ENCODE measurements at regions not wholly inside any gene's neighbourhood (a gene's known extent, or its start where the extent isn't known, plus 50 kb on each side); places are given as distances from the start of the nearest gene placed in this dataset.
A peak's percentile ranks its signal among the peaks of the same experiment; 100 is the strongest.
"Not testable (repeated sequence)": the region's sequence is repeated elsewhere in the genome, so short reads cannot be mapped to it uniquely, and the experiment has no call there.

GRCh38 chr2:8110716-8111115, 571.1 kb upstream of the ID2 start:
- no peak for DNase-seq

DNA sequence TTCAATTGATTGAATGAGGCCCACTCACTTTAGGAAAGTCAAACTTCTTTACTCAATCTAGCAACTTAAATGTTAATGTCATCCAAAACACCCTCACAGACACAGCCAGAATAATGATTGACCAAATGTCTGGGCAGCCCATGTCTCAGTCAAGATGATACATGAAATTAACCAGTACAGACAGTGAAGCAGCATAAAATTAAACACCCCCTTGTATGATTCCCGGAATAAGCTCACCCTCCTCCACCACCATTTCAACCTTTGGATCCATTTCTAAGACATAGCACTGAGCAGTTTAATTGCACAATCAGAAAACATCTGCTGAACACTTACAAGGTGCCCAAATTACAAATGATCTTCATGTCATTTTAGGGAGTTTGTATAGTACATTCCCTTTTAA, 570.7 kb upstream of the ID2 start:
- no peak for DNase-seq

GRCh38 chr2:8115456-8115855, 566.4 kb upstream of the ID2 start:
- no peak for DNase-seq

DNA sequence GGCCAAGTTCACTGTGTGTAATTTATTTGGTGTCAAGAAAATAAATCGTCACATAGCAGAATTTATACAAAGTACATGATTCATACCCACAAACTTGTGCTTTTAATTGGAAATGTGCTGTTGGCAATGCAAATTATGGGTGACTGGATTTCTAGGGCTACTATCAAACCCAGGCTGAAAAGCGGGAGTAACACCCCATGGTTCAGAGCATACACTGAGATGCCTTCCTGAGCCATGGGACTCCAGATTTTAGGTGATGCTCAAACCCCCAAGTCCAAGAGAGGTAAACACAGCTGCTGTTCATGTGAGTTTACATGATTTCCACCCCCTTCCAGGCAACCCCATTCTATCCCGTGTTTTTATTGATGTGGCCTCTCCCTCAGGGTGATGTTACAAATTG, 565.9 kb upstream of the ID2 start:
- no peak for DNase-seq

DNA sequence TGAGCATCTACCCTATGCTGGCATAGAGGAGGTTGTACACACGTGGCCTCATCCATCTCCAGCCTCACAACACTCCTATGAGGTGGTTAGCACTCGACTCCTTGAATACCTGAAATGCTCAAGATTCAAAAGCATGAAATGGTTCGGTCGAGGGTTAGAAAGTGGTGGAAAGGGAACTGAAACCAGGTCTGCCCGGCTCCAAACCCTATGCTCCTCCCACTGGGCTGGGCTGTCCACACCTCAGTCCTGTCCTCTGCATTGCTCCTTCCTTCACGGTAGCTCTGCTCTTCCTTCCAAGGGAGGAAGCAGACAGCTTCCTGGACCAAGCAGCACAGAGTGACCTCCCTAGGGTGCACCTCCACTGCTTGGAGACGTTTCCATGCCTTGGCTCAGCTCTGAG, 565.2 kb upstream of the ID2 start:
- no peak for DNase-seq

DNA sequence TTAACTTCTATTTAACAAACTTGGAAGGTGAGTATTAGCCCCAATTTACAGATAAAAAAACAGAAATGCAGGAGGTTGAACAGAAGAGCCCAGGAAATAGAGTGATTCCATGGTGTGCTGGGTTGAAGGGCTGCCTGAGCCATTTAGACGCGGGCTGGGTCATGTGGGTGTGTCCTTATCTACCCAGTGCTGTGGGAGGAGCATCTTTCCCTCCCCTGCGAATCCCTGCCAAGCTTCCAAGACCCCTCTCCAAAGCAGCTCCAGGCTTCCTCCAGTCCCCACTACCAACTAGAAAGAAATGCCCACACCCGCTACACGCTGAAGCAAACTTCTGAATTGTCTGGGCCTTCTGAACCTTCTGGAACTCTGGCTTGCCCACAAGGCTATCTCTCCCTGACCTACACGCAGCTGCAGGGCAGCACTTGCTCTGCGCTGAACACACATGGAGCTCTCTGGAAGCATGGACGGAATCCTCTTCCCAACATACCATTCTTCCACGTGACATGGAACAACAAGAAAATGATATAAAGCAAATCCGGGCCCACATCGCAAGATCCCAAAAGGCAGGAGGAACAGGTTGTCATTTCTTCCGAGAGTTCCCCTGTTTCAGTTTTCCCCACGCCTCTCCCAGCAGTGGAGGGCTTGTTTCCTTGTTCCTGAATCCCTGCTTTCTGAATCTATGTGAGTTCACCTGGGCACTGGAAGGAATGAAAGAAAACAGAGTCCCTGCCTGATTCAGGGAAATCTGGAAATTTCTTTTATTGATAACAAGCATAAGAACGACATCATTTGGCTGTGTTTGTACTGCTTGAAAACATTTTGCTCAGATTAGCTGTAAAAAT, 562.7 kb upstream of the ID2 start:
- no peak for DNase-seq

DNA sequence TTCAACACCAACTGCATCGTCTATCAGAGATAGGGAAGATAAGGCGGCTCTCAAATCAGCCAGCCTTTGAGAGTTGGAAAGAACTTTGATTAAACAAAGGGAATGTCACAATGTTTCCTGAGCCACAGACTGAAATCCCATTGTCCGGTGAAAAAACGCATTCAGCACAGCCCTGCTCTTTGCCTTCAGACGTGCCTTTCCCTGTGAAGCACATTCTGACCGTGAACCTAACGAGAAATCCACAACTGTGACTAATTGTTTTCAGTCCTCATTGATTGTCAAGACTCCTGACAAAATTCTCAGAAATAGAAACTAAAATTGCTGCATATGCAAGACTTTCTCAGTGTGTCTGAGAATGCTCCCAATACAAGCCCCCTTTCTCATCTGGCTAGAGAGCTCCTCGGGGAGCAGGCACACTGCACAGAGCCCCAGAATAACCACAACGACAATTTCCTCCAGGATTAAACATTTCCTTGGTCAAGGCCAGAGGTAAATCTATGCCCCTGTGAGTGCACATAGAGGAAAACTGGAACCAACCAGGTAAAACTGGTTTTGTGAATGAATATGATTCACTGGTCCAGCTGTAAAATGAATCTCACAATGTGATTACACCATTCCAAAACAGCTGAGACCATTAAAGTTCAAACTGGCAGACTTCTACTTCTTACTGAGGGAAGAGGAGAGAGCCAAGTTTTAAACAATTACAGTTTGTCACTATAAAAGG, 561.9 kb upstream of the ID2 start:
- no peak for DNase-seq

- no peak for DNase-seq
These were observed 561.4 kb upstream of the ID2 start for GRCh38 chr2:8120506-8120860.

- no peak for DNase-seq
These were observed 560.6 kb upstream of the ID2 start for GRCh38 chr2:8121022-8121825.

DNA sequence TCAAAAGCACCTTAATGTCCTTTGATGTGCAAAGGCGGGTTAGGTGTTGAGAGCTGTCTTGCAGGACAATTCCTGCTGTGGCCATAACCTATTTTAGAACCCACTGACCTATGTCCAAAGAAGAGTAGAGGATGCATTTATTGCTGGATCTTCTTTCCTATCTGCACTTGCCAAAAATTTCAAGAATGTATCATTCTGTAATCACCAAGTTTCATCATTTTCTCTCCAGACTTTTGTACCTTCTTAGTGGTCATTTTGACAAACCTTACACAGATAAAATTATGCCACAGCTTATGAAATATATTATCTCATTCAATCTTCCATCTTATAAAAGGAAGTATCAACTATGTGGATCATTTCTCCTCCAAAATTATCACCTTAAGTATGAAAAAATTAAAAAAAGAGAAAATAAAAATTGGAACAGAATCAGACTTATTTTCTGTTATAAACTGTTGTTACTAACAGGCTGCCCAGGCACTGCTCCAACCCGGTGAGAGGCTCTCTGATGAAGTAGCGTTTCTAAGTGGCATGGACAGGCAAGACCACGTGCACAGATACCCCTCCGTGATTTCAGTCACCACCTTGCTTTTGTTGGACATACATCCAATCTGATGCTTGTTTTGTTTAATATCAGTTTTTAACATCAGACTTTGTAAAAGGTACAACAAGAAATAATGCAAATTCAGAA, 559.9 kb upstream of the ID2 start:
- no peak for DNase-seq

DNA sequence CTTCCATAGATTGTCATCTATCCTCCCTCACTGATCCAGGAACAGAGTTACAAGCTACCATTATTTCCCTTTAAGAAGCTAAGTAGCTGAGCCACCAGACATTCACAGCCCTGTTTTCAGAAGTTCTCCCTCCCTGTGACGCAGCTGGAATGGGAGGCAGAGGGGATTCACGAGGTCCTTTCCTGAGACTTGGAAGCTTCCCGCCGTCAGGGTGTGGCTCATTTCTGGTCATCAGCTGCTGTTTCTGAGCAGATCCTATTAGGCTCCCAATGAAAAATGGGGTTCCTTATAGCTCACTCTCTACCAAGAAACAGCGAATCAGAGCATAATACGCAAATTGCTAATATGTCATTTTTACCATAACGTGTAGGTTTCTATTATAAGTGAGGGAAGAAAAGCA, 559.3 kb upstream of the ID2 start:
- no peak for DNase-seq

DNA sequence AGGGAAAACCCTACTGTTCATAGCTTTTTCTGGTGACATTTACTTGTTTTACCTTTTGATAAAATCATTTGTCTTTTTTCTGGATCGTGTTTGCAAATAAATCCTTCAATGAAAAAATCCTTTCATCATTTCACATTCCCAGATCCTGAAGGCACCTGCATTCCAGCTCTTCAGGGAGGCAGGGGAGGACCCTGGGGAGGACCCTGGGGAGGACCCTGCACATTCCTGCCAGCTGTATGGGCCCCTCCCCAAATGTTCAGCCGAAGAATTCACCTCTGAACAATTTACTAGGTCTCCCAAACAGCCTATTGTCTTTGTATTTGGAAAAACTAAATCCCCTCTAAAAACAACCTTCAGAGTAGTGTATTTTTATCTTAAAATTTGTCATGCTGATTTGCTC, 558.4 kb upstream of the ID2 start:
- no peak for DNase-seq

DNA sequence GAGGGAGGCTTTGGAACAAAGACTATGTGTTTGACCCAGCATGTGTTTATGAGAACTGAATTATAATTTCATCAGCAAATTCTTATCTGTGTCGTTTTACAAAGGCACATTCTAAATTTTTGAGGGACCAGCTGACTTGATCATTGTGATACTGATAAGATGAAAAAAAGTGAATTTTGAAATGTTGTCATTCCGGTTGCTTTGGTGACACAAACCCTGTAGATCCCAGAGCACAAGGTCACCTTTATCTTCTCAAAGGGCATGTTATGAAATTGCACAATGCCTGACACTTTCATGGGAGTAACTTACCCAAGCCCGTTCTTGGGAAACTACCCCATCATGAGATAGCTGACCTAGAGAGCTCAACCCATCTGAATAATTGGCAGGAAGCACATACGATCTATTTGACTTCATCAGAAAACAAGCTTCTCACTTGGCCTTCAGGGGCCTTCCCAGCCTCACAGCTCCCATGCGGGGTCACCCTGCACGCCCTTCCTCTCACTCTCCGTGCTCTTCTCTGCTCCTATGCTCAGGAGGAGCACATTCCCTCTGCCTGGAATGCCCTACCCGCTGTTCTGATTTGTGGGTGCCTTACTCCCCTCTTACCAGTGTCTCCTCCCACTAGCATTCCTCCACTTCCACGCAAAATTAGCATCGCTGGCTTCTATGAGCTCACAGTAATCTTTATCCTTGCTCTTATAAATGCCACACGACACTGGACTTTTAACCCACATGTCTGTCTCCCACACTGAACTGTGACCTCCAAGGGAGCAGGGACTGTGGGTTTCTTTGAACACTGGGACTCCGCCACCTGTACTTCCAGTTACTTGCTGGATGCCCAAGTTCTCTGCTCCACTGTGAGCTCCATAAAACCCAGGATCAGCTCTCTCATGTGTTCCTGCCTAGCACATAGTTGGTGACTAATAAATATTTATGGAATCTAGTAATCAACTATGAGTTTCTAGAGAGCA, 555.8 kb upstream of the ID2 start:
- DNase-seq: no peak

GRCh38 chr2:8126783-8127182, 555.1 kb upstream of the ID2 start:
- no peak for DNase-seq

- not testable (repeated sequence) for DNase-seq
These were observed 550.4 kb upstream of the ID2 start for GRCh38 chr2:8131423-8131822.

GRCh38 chr2:8132351-8132831, 549.5 kb upstream of the ID2 start:
- DNase-seq: peak; percentile 78

DNA sequence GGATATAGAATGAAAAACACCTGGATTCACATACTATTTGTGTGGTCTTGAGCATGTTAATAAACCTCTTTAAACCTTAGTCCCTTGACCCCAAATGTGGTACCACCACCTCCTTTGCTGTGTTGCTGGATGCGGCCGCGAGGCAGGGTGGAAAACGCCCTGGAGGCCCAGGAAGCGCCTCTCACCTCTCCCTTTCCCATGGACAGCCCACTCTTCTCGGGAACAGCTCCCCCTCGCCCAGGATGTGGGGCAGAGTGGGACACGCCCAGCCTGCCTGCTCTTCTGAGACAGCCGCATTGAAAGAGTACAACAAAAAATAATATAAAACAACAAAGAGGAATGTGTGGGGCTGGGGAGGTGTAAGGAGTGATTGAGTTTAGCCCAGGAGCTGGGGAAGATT, 549.0 kb upstream of the ID2 start:
- no peak for DNase-seq

- no peak for DNase-seq
These were observed 548.5 kb upstream of the ID2 start for GRCh38 chr2:8133363-8133762.

GRCh38 chr2:8133913-8134472, 547.9 kb upstream of the ID2 start:
- no peak for DNase-seq

- no peak for DNase-seq
These were observed 547.4 kb upstream of the ID2 start for GRCh38 chr2:8134473-8134932.

- peak; percentile 73 for DNase-seq
These were observed 546.7 kb upstream of the ID2 start for GRCh38 chr2:8134985-8135682.
